Neural crest cell (in vitro differentiated cells): ENCODE measurements at regions not wholly inside any gene's neighbourhood (a gene's known extent, or its start where the extent isn't known, plus 50 kb on each side); places are given as distances from the start of the nearest gene placed in this dataset.
A peak's percentile ranks its signal among the peaks of the same experiment; 100 is the strongest.

Experiments
- DNase-seq: peaks from one replicate; pipeline ENCODE4 v3.0.0; 2021; ENCODE audit warnings: low read depth, mixed read lengths, low spot score
- H3K27ac Mint-ChIP-seq: one replicate; pipeline ENCODE4 v1.8.0; 2021; ENCODE audit warnings: mild to moderate bottlenecking, mixed read lengths; ENCODE audit not compliant: unreplicated experiment
- H3K27me3 Mint-ChIP-seq: 2 replicates; pipeline ENCODE4 v1.8.0; 2021; ENCODE audit warnings: low read depth, mild to moderate bottlenecking, mixed read lengths
- H3K36me3 Mint-ChIP-seq: 2 replicates; pipeline ENCODE4 v1.8.0; 2021; ENCODE audit warnings: low read depth, mild to moderate bottlenecking, mixed read lengths
- H3K4me1 Mint-ChIP-seq: 2 replicates; pipeline ENCODE4 v1.8.0; 2021; ENCODE audit warnings: mixed read lengths
- H3K4me3 Mint-ChIP-seq: one replicate; pipeline ENCODE4 v1.8.0; 2021; ENCODE audit warnings: mild to moderate bottlenecking, mixed read lengths
- H3K9me3 Mint-ChIP-seq: 2 replicates; pipeline ENCODE4 v1.8.0; 2021; ENCODE audit warnings: mixed read lengths
- CTCF ChIP-seq: fragments of 200-600 bp; sonication (generic); conservative IDR thresholded peaks from 2 replicates; pipeline ENCODE4 v1.5.0; 2021; ENCODE audit warnings: antibody characterized with exemption, mild to moderate bottlenecking

- DNase-seq: no peak
- H3K9me3 Mint-ChIP-seq: no peaks in the 10 kb centered on the region
- no peak overlapping the region for H3K4me3 Mint-ChIP-seq
- no peak for TF ChIP-seq CTCF
- no peaks in the 10 kb centered on the region for H3K36me3 Mint-ChIP-seq
- no peaks in the 10 kb centered on the region for H3K27me3 Mint-ChIP-seq
- no peak overlapping the region for H3K27ac Mint-ChIP-seq
- peaks cover 18% of the 10 kb centered on the region for H3K4me1 Mint-ChIP-seq
Observed at GRCh38 chr1:25023826-25024225, 93.8 kb upstream of the RUNX3 start.

GRCh38 chr1:25023190-25023578 is 93.1 kb upstream of the RUNX3 start:
- no peak for TF ChIP-seq CTCF
- H3K27ac Mint-ChIP-seq: peak overlapping the region; percentile 20
- peaks cover 19% of the 10 kb centered on the region for H3K4me1 Mint-ChIP-seq
- no peaks in the 10 kb centered on the region for H3K9me3 Mint-ChIP-seq
- DNase-seq: no peak
- H3K36me3 Mint-ChIP-seq: no peaks in the 10 kb centered on the region
- H3K27me3 Mint-ChIP-seq: no peaks in the 10 kb centered on the region
- H3K4me3 Mint-ChIP-seq: peak overlapping the region; percentile 27

GRCh38 chr1:25022361-25023189 is 92.5 kb upstream of the RUNX3 start:
- Mint-ChIP-seq H3K27me3 (no peaks in the 10 kb centered on the region), H3K27ac (peak overlapping the region; percentile 93), H3K4me1 (peaks cover 25% of the 10 kb centered on the region), H3K9me3 (no peaks in the 10 kb centered on the region), H3K4me3 (peak overlapping the region; percentile 34), H3K36me3 (no peaks in the 10 kb centered on the region)
- DNase-seq: peak; percentile 34
- TF ChIP-seq CTCF: no peak

- H3K27me3 Mint-ChIP-seq: no peaks in the 10 kb centered on the region
Observed at GRCh38 chr1:25021591-25022215, 91.6 kb upstream of the RUNX3 start.

More at GRCh38 chr1:25021591-25022215, 91.6 kb upstream of the RUNX3 start:
- Mint-ChIP-seq H3K27ac (no peak overlapping the region), H3K9me3 (no peaks in the 10 kb centered on the region), H3K36me3 (no peaks in the 10 kb centered on the region), H3K4me1 (peaks cover 29% of the 10 kb centered on the region), H3K4me3 (no peak overlapping the region)
- DNase-seq: no peak
- TF ChIP-seq CTCF: no peak
